ENCODE measurements at regions not wholly inside any gene's neighbourhood (a gene's known extent, or its start where the extent isn't known, plus 50 kb on each side); places are given as distances from the start of the nearest gene placed in this dataset.

DNA sequence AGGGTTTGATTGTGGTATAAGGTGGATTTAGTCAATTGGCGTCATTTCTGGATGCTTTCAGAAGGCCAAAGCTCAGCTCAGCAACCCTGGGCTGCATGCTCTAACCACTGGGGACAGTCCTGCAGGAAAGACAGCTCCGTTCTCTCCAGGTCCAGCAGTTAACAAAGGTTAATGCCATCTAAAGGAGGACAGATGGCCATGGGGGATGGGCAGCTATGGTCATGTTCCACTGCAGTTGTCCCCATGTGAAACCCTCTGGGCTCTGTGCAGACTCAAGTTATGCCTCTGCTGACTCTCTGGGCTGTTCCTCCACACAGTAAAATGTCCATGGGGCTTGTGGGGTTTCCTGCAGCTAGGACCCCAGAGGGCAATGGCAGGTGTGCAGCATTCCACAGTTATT lies 562.1 kb upstream of the ADGRL3 start:
- Histone ChIP-seq H3K79me2 (ENCODE audit: insufficient read depth, low read length) (no peaks in the 10 kb centered on the region), H3K4me2 (ENCODE audit: insufficient read depth, low read length) (no peak overlapping the region), H2AFZ (ENCODE audit: low read length) (no peak overlapping the region), H3K27me3 (ENCODE audit: insufficient read depth, low read length) (no peaks in the 10 kb centered on the region), H3K36me3 (ENCODE audit: insufficient read depth, low read length) (no peaks in the 10 kb centered on the region), H3K9me3 (ENCODE audit: low read depth, low read length) (no peaks in the 10 kb centered on the region), H3K4me3 (ENCODE audit: insufficient read depth, low read length) (no peak overlapping the region), H4K20me1 (ENCODE audit: insufficient read depth, low read length) (no peaks in the 10 kb centered on the region), H3K4me1 (ENCODE audit: insufficient read depth, low read length) (no peaks in the 10 kb centered on the region), H3K27ac (ENCODE audit: low read depth, low read length) (no peak overlapping the region)
- no peak for DNase-seq (ENCODE audit: insufficient read length, low spot score, missing footprints)
- no peak for TF ChIP-seq CTCF (IDR thresholded peaks at IDR 0.05; ENCODE audit: extremely low read depth, low read depth, low read length)

GRCh38 chr4:60648774-60649173 lies 551.4 kb upstream of the ADGRL3 start:
- no peaks in the 10 kb centered on the region for H3K9me3 ChIP-seq (ENCODE audit: low read depth, low read length)
- no peak overlapping the region for H3K4me3 ChIP-seq (ENCODE audit: insufficient read depth, low read length)
- H3K36me3 ChIP-seq (ENCODE audit: insufficient read depth, low read length): no peaks in the 10 kb centered on the region
- no peak overlapping the region for H2AFZ ChIP-seq (ENCODE audit: low read length)
- H3K27me3 ChIP-seq (ENCODE audit: insufficient read depth, low read length): no peaks in the 10 kb centered on the region
- no peak overlapping the region for H3K27ac ChIP-seq (ENCODE audit: low read depth, low read length)
- DNase-seq (ENCODE audit: insufficient read length, low spot score, missing footprints): no peak
- no peak for TF ChIP-seq CTCF (IDR thresholded peaks at IDR 0.05; ENCODE audit: extremely low read depth, low read depth, low read length)
- no peak overlapping the region for H3K4me2 ChIP-seq (ENCODE audit: insufficient read depth, low read length)
- H3K79me2 ChIP-seq (ENCODE audit: insufficient read depth, low read length): no peaks in the 10 kb centered on the region
- H3K4me1 ChIP-seq (ENCODE audit: insufficient read depth, low read length): no peaks in the 10 kb centered on the region
- no peaks in the 10 kb centered on the region for H4K20me1 ChIP-seq (ENCODE audit: insufficient read depth, low read length)

DNA sequence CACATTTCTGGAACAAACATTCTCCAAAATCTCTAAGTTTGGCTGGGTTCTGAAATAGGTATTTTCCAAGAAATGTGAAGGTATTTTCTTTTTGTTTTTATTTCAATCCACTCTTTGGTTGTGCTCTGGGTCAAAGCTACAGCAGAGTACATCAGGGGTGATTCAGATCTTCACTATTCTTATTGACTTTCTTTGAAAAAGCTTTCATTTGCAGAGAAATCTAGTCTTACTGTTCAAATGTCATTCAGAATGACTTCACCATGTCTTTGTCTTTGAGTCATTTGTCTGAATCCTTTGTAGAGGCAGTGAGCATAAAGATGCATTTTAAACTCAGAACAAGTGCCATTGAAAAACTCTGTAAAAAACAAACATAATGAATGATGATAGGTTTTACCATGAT lies 547.2 kb upstream of the ADGRL3 start:
- Histone ChIP-seq H3K4me1 (ENCODE audit: insufficient read depth, low read length) (no peaks in the 10 kb centered on the region), H4K20me1 (ENCODE audit: insufficient read depth, low read length) (no peaks in the 10 kb centered on the region), H3K4me3 (ENCODE audit: insufficient read depth, low read length) (no peak overlapping the region), H3K79me2 (ENCODE audit: insufficient read depth, low read length) (no peaks in the 10 kb centered on the region), H2AFZ (ENCODE audit: low read length) (no peak overlapping the region), H3K9me3 (ENCODE audit: low read depth, low read length) (no peaks in the 10 kb centered on the region), H3K4me2 (ENCODE audit: insufficient read depth, low read length) (no peak overlapping the region), H3K27me3 (ENCODE audit: insufficient read depth, low read length) (no peaks in the 10 kb centered on the region), H3K27ac (ENCODE audit: low read depth, low read length) (no peak overlapping the region), H3K36me3 (ENCODE audit: insufficient read depth, low read length) (no peaks in the 10 kb centered on the region)
- DNase-seq (ENCODE audit: insufficient read length, low spot score, missing footprints): no peak
- no peak for TF ChIP-seq CTCF (IDR thresholded peaks at IDR 0.05; ENCODE audit: extremely low read depth, low read depth, low read length)

- DNase-seq (ENCODE audit: insufficient read length, low spot score, missing footprints): no peak
- no peak overlapping the region for H3K27ac ChIP-seq (ENCODE audit: low read depth, low read length)
- no peaks in the 10 kb centered on the region for H3K27me3 ChIP-seq (ENCODE audit: insufficient read depth, low read length)
- no peaks in the 10 kb centered on the region for H3K4me1 ChIP-seq (ENCODE audit: insufficient read depth, low read length)
- no peaks in the 10 kb centered on the region for H3K9me3 ChIP-seq (ENCODE audit: low read depth, low read length)
- no peaks in the 10 kb centered on the region for H3K79me2 ChIP-seq (ENCODE audit: insufficient read depth, low read length)
- H3K4me3 ChIP-seq (ENCODE audit: insufficient read depth, low read length): no peak overlapping the region
- no peaks in the 10 kb centered on the region for H4K20me1 ChIP-seq (ENCODE audit: insufficient read depth, low read length)
- H3K36me3 ChIP-seq (ENCODE audit: insufficient read depth, low read length): no peaks in the 10 kb centered on the region
- H2AFZ ChIP-seq (ENCODE audit: low read length): no peak overlapping the region
- no peak overlapping the region for H3K4me2 ChIP-seq (ENCODE audit: insufficient read depth, low read length)
- TF ChIP-seq CTCF (IDR thresholded peaks at IDR 0.05; ENCODE audit: extremely low read depth, low read depth, low read length): no peak
Measured at GRCh38 chr4:60655356-60655755, 544.8 kb upstream of the ADGRL3 start.

Measured in osteoblast (primary cell).